Middle frontal gyrus (tissue), 1 donor: ENCODE measurements at regions not wholly inside any gene's neighbourhood (a gene's known extent, or its start where the extent isn't known, plus 50 kb on each side); places are given as distances from the start of the nearest gene placed in this dataset.
A peak's percentile ranks its signal among the peaks of the same experiment; 100 is the strongest.

ENCODE experiments used
- DNase-seq: peaks from one replicate; pipeline ENCODE4 v3.0.0-alpha.2; 2015; ENCODE audit warnings: low spot score; ENCODE audit errors: extremely low spot score

- DNase-seq = no peak
Observed at GRCh38 chr15:77798151-77798835, 165.6 kb upstream of the LINGO1 start.

GRCh38 chr15:77797270-77797669 lies 164.6 kb upstream of the LINGO1 start:
- no peak for DNase-seq

- no peak for DNase-seq
Observed at GRCh38 chr15:77796046-77796729, 163.5 kb upstream of the LINGO1 start.

GRCh38 chr15:77795446-77795845 lies 162.7 kb upstream of the LINGO1 start:
- no peak for DNase-seq

GRCh38 chr15:77791941-77792340 lies 159.2 kb upstream of the LINGO1 start:
- DNase-seq = no peak

- DNase-seq = no peak
Observed at GRCh38 chr15:77790481-77790880, 157.8 kb upstream of the LINGO1 start.

- DNase-seq = no peak
Observed at GRCh38 chr15:77786956-77787355, 154.2 kb upstream of the LINGO1 start.

- DNase-seq = no peak
Observed at GRCh38 chr15:77786181-77786890, 153.6 kb upstream of the LINGO1 start.

GRCh38 chr15:77784361-77785292 lies 151.9 kb upstream of the LINGO1 start:
- no peak for DNase-seq

- DNase-seq = peak; percentile 57
Observed at GRCh38 chr15:77783636-77784035, 150.9 kb upstream of the LINGO1 start.

- no peak for DNase-seq
Observed at GRCh38 chr15:77782691-77783090, 150.0 kb upstream of the LINGO1 start.

GRCh38 chr15:77781946-77782240 lies 149.2 kb upstream of the LINGO1 start:
- no peak for DNase-seq

- DNase-seq = no peak
Observed at GRCh38 chr15:77781151-77781945, 148.6 kb upstream of the LINGO1 start.

- no peak for DNase-seq
Observed at GRCh38 chr15:77778802-77779201, 146.1 kb upstream of the LINGO1 start.

GRCh38 chr15:77775837-77776236 lies 143.1 kb upstream of the LINGO1 start:
- no peak for DNase-seq

GRCh38 chr15:77775373-77775772 lies 142.7 kb upstream of the LINGO1 start:
- DNase-seq = no peak

GRCh38 chr15:77774350-77774749 lies 141.6 kb upstream of the LINGO1 start:
- no peak for DNase-seq

- no peak for DNase-seq
Observed at GRCh38 chr15:77773903-77774302, 141.2 kb upstream of the LINGO1 start.

GRCh38 chr15:77772641-77773402 lies 140.1 kb upstream of the LINGO1 start:
- no peak for DNase-seq

- no peak for DNase-seq
Observed at GRCh38 chr15:77771616-77772015, 138.9 kb upstream of the LINGO1 start.
